Aorta (tissue), 5 donors: ENCODE measurements at regions not wholly inside any gene's neighbourhood (a gene's known extent, or its start where the extent isn't known, plus 50 kb on each side); places are given as distances from the start of the nearest gene placed in this dataset.
A peak's percentile ranks its signal among the peaks of the same experiment; 100 is the strongest.
"Not testable (repeated sequence)": the region's sequence is repeated elsewhere in the genome, so short reads cannot be mapped to it uniquely, and the experiment has no call there.

Experiments used
- ATAC-seq: fragments of 200-7000 bp; cut with Tn5 transposase; one replicate; pipeline ENCODE4 v1.9.1; 2022; ENCODE audit warnings: moderate library complexity; ENCODE audit not compliant: low FRiP score
- DNase-seq, 2 donors: peaks; one replicate each; pipeline ENCODE4 v3.0.0-alpha.2; 2020
- H3K27ac ChIP-seq, 2 donors: one replicate each; pipeline ENCODE4 v1.5.1; 2013; ENCODE audit warnings: low read length in 2 of 2, mild to moderate bottlenecking in 2 of 2, moderate library complexity in 2 of 2, control low read depth in 1 of 2, inconsistent platforms in 1 of 2, low read depth in 1 of 2
- H3K27me3 ChIP-seq, 2 donors: one replicate each; pipeline ENCODE4 v1.6.1; 2013; ENCODE audit warnings: control low read depth in 1 of 2, low read length in 1 of 2, mild to moderate bottlenecking in 1 of 2, moderate library complexity in 1 of 2; ENCODE audit not compliant: insufficient read depth in 2 of 2, control insufficient read depth in 1 of 2
- H3K36me3 ChIP-seq, 2 donors: one replicate each; pipeline ENCODE4 v1.6.1; 2013; ENCODE audit warnings: control low read depth in 1 of 2, low read length in 1 of 2, mild to moderate bottlenecking in 1 of 2; ENCODE audit not compliant: insufficient read depth in 2 of 2, control insufficient read depth in 1 of 2
- H3K4me1 ChIP-seq, 2 donors: one replicate each; pipeline ENCODE4 v1.6.1; 2013; ENCODE audit warnings: low read length in 2 of 2, control low read depth in 1 of 2, mild to moderate bottlenecking in 1 of 2, moderate library complexity in 1 of 2; ENCODE audit not compliant: insufficient read depth in 2 of 2, control insufficient read depth in 1 of 2
- H3K4me3 ChIP-seq, 2 donors: one replicate each; pipeline ENCODE4 v1.5.1; 2013; ENCODE audit warnings: low read length in 2 of 2, control low read depth in 1 of 2, mild to moderate bottlenecking in 1 of 2
- H3K9me3 ChIP-seq: one replicate; pipeline ENCODE4 v1.6.1; 2013; ENCODE audit warnings: mild to moderate bottlenecking, low read length; ENCODE audit not compliant: control insufficient read depth
- WGBS, 2 donors: extraction: QIAGEN DNeasy Blood & Tissue Kit; methylation state at CpG; one replicate each; pipeline ENCODE4 v1.1.7; 2013; 5-methylcytosine and 5-hydroxymethylcytosine counted together
- intact Hi-C, 2 donors: fragments of 100-400 bp; cut with DNase I; formaldehyde crosslinking; loops; one replicate each; pipeline versions ENCODE4 v1.14.2 to v1.15.0; 2022
- donor health status: healthy with polysubstance abuse.
- donor health status: Bipolar disorder and iron deficiency.
- donor health status: DM: no; HTN: no; CAD: no.
- donor health status: DM: no; HTN: no; CAD: no.
- donor health status: DM: yes; HTN: yes; CAD: no.

GRCh38 chr10:29783201-29783947, 148.6 kb upstream of the SVIL start:
- H3K27ac ChIP-seq = peak overlapping the region in 1 of 2 donors; percentile 95
- intact Hi-C loops = loop anchor here (5.0 to 10.0 kb wide), 3 partner anchors 41 to 171 kb away; no protein-coding TSS in a partner anchor
- no peak for ATAC-seq
- no peak for DNase-seq
- no peaks in the 10 kb centered on the region for H3K27me3 ChIP-seq
- no peaks in the 10 kb centered on the region for H3K9me3 ChIP-seq
- WGBS, 2 donors = 89 to 95% methylated on average over 3 of the region's 3 CpGs
- H3K4me1 ChIP-seq = peaks cover 0 to 4% of the 10 kb centered on the region in 2 donors
- H3K36me3 ChIP-seq = no peaks in the 10 kb centered on the region
- no peak overlapping the region for H3K4me3 ChIP-seq

- WGBS, 2 donors = 93 to 98% methylated on average over 3 of the region's 3 CpGs
- H3K4me1 ChIP-seq = peaks cover 0 to 4% of the 10 kb centered on the region in 2 donors
- H3K9me3 ChIP-seq = no peaks in the 10 kb centered on the region
- DNase-seq (no peak), ATAC-seq (no peak)
- H3K36me3 ChIP-seq = no peaks in the 10 kb centered on the region
- H3K27me3 ChIP-seq = no peaks in the 10 kb centered on the region
- intact Hi-C loops = loop anchor here (5.0 to 10.0 kb wide), 3 partner anchors 38 to 174 kb away; no protein-coding TSS in a partner anchor
- no peak overlapping the region for H3K27ac ChIP-seq
- no peak overlapping the region for H3K4me3 ChIP-seq
Observed at GRCh38 chr10:29780639-29781038, 145.9 kb upstream of the SVIL start.

GRCh38 chr10:29780096-29780495, 145.3 kb upstream of the SVIL start:
- 54 to 64% methylated on average over 1 of the region's 1 CpG for WGBS, 2 donors
- ATAC-seq = no peak
- Histone ChIP-seq H3K9me3 (no peaks in the 10 kb centered on the region), H3K27ac (no peak overlapping the region), H3K27me3 (no peaks in the 10 kb centered on the region), H3K4me3 (no peak overlapping the region), H3K36me3 (no peaks in the 10 kb centered on the region), H3K4me1 (peaks cover 0 to 4% of the 10 kb centered on the region in 2 donors)
- intact Hi-C loops = loop anchor here (5.0 to 10.0 kb wide), 3 partner anchors 38 to 175 kb away; no protein-coding TSS in a partner anchor
- DNase-seq = no peak

DNA sequence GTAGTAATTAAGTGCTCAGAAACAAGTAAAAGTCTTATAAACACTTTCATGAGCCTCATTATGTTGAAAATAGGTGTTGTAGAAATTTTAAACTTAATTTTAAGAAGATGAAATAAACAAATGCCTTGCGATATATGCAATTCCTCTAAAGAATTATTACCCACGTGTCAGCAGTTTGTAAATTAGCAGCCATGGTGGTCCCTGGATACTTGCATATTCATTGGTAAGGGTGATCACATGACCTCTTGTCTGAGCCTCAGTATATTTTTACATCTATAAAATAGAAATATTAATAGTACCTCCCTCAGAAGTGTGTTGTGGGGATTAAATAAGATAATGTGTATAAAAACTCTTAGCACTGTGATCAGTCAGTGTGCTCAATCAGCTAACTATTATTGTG, 141.5 kb upstream of the SVIL start:
- no peaks in the 10 kb centered on the region for H3K9me3 ChIP-seq
- no peak overlapping the region for H3K27ac ChIP-seq
- H3K4me3 ChIP-seq = no peak overlapping the region
- H3K27me3 ChIP-seq = no peaks in the 10 kb centered on the region
- H3K4me1 ChIP-seq = no peaks in the 10 kb centered on the region
- DNase-seq (no peak), ATAC-seq (no peak)
- intact Hi-C loops = no loop called here
- no peaks in the 10 kb centered on the region for H3K36me3 ChIP-seq
- 85 to 92% methylated on average over 2 of the region's 2 CpGs for WGBS, 2 donors

GRCh38 chr10:29774475-29774874, 139.7 kb upstream of the SVIL start:
- no peak for DNase-seq
- Histone ChIP-seq H3K36me3 (no peaks in the 10 kb centered on the region), H3K27me3 (no peaks in the 10 kb centered on the region), H3K9me3 (no peaks in the 10 kb centered on the region), H3K27ac (no peak overlapping the region), H3K4me1 (peaks cover 0 to 1% of the 10 kb centered on the region in 2 donors), H3K4me3 (no peak overlapping the region)
- WGBS, 2 donors = 86 to 91% methylated on average over 2 of the region's 2 CpGs
- ATAC-seq = no peak
- intact Hi-C loops = no loop called here

- intact Hi-C loops = no loop called here
- DNase-seq (no peak), ATAC-seq (no peak)
- Histone ChIP-seq H3K27me3 (no peaks in the 10 kb centered on the region), H3K4me1 (peaks cover 0 to 1% of the 10 kb centered on the region in 2 donors), H3K4me3 (no peak overlapping the region), H3K27ac (no peak overlapping the region), H3K9me3 (no peaks in the 10 kb centered on the region), H3K36me3 (no peaks in the 10 kb centered on the region)
- 98 to 100% methylated on average over 1 of the region's 1 CpG for WGBS, 2 donors
Observed at GRCh38 chr10:29773675-29774091, 138.9 kb upstream of the SVIL start.

DNA sequence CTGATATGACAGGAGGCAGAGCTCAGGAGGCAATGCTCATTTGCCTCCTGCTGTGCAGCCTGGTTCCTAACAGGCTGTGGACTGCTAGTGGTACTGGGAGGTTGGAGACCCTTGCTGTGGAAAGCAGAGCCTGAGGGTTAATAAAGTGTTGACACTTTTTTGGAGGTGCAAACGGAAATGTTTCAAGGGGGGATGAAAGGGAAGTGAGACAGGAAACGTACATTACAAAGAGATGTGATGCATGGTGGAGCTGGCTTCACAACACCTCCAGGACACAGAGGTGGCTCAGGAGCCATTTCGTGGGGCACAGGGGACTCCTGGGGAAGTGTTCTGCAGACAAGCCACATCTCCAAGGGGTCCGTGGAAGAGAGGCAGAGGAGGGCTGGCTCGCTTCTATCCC, 137.6 kb upstream of the SVIL start:
- DNase-seq (no peak), ATAC-seq (peak; percentile 22)
- intact Hi-C loops = no loop called here
- Histone ChIP-seq H3K36me3 (no peaks in the 10 kb centered on the region), H3K4me1 (peaks cover 0 to 1% of the 10 kb centered on the region in 2 donors), H3K4me3 (no peak overlapping the region), H3K27me3 (no peaks in the 10 kb centered on the region), H3K27ac (no peak overlapping the region), H3K9me3 (no peaks in the 10 kb centered on the region)
- WGBS, 2 donors = 78 to 81% methylated on average over 5 of the region's 5 CpGs

DNA sequence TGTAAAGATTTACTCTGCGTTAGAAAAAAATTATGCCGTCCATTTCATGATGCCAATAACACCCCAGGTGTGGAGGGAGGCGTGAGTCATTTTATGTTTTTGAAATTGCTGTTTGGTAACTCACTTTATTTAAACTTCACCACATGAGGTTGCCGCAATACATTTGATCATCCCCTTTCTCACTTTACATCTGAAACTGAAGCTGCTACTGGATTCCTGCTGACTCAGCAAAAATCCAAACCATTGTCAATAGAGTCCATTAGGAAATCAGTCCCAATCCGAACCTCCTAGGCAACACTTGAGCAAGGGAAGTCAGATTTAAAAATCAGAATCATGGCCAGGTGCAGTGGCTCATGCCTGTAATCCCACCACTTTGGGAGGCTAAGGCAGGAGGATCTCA, 136.6 kb upstream of the SVIL start:
- peaks cover 0 to 1% of the 10 kb centered on the region in 2 donors for H3K4me1 ChIP-seq
- no peaks in the 10 kb centered on the region for H3K27me3 ChIP-seq
- 91 to 93% methylated on average over 5 of the region's 5 CpGs for WGBS, 2 donors
- H3K4me3 ChIP-seq = no peak overlapping the region
- H3K9me3 ChIP-seq = no peaks in the 10 kb centered on the region
- H3K27ac ChIP-seq = no peak overlapping the region
- intact Hi-C loops = no loop called here
- ATAC-seq = no peak
- DNase-seq = no peak
- H3K36me3 ChIP-seq = no peaks in the 10 kb centered on the region

- H3K9me3 ChIP-seq, H3K27ac ChIP-seq, H3K4me1 ChIP-seq, ATAC-seq, H3K4me3 ChIP-seq, H3K27me3 ChIP-seq, DNase-seq, intact Hi-C loops, H3K36me3 ChIP-seq: not testable (repeated sequence)
- 95 to 99% methylated on average over 3 of the region's 4 CpGs for WGBS, 2 donors
Observed at GRCh38 chr10:29769277-29769676, 134.5 kb upstream of the SVIL start.
